CD4-positive, alpha-beta T cell treated with Interleukin-10 for 1 hour (primary cell): ENCODE measurements at regions not wholly inside any gene's neighbourhood (a gene's known extent, or its start where the extent isn't known, plus 50 kb on each side); places are given as distances from the start of the nearest gene placed in this dataset.

Experiments
- DNase-seq: peaks from one replicate; pipeline ENCODE4 v3.0.0-alpha.2; 2020

- DNase-seq = no peak
Observed at GRCh38 chr2:21254170-21254965, 130.6 kb downstream of the TDRD15 start.

GRCh38 chr2:21256006-21256405 is 132.2 kb downstream of the TDRD15 start:
- peak; percentile 15 for DNase-seq

GRCh38 chr2:21257621-21258020 is 133.9 kb downstream of the TDRD15 start:
- no peak for DNase-seq

GRCh38 chr2:21258082-21258481 is 134.3 kb downstream of the TDRD15 start:
- no peak for DNase-seq

- no peak for DNase-seq
Observed at GRCh38 chr2:21260311-21260710, 136.5 kb downstream of the TDRD15 start.

GRCh38 chr2:21261591-21261990 is 137.8 kb downstream of the TDRD15 start:
- no peak for DNase-seq

- no peak for DNase-seq
Observed at GRCh38 chr2:21262426-21262940, 138.7 kb downstream of the TDRD15 start.

GRCh38 chr2:21263622-21264021 is 139.9 kb downstream of the TDRD15 start:
- no peak for DNase-seq

- no peak for DNase-seq
Observed at GRCh38 chr2:21265752-21266151, 142.0 kb downstream of the TDRD15 start.

GRCh38 chr2:21267232-21267835 is 143.6 kb downstream of the TDRD15 start:
- no peak for DNase-seq

- DNase-seq = no peak
Observed at GRCh38 chr2:21268197-21268877, 144.6 kb downstream of the TDRD15 start.

GRCh38 chr2:21268878-21269224 is 145.1 kb downstream of the TDRD15 start:
- no peak for DNase-seq

GRCh38 chr2:21269382-21269781 is 145.6 kb downstream of the TDRD15 start:
- no peak for DNase-seq

GRCh38 chr2:21270083-21270491 is 146.3 kb downstream of the TDRD15 start:
- no peak for DNase-seq

GRCh38 chr2:21270708-21271122 is 146.9 kb downstream of the TDRD15 start:
- no peak for DNase-seq

- no peak for DNase-seq
Observed at GRCh38 chr2:21276163-21276562, 152.4 kb downstream of the TDRD15 start.

- no peak for DNase-seq
Observed at GRCh38 chr2:21277068-21278056, 153.6 kb downstream of the TDRD15 start.

- no peak for DNase-seq
Observed at GRCh38 chr2:21279525-21279924, 155.8 kb downstream of the TDRD15 start.

- no peak for DNase-seq
Observed at GRCh38 chr2:21280793-21281192, 157.0 kb downstream of the TDRD15 start.

GRCh38 chr2:21281384-21281783 is 157.6 kb downstream of the TDRD15 start:
- no peak for DNase-seq

GRCh38 chr2:21281791-21282514 is 158.2 kb downstream of the TDRD15 start:
- DNase-seq = no peak

- DNase-seq = no peak
Observed at GRCh38 chr2:21282515-21282898, 158.7 kb downstream of the TDRD15 start.
